Activated gamma-delta T cell treated with Interleukin-2 at 50 U/mL for 16 hours (primary cell): ENCODE measurements at regions not wholly inside any gene's neighbourhood (a gene's known extent, or its start where the extent isn't known, plus 50 kb on each side); places are given as distances from the start of the nearest gene placed in this dataset.

Experiments
- DNase-seq: peaks from one replicate; pipeline ENCODE4 v3.0.0-alpha.2; 2020

GRCh38 chr6:141667580-141668309, 465.0 kb upstream of the GJE1 start:
- DNase-seq = no peak

- DNase-seq = no peak
Observed at GRCh38 chr6:141666187-141666586, 466.5 kb upstream of the GJE1 start.

- DNase-seq = no peak
Observed at GRCh38 chr6:141664744-141665143, 468.0 kb upstream of the GJE1 start.

GRCh38 chr6:141659582-141659981, 473.1 kb upstream of the GJE1 start:
- no peak for DNase-seq

GRCh38 chr6:141658696-141659095, 474.0 kb upstream of the GJE1 start:
- no peak for DNase-seq

- no peak for DNase-seq
Observed at GRCh38 chr6:141657812-141658211, 474.9 kb upstream of the GJE1 start.

- no peak for DNase-seq
Observed at GRCh38 chr6:141653590-141653989, 479.1 kb upstream of the GJE1 start.

GRCh38 chr6:141641951-141642350, 490.8 kb upstream of the GJE1 start:
- no peak for DNase-seq

- DNase-seq = no peak
Observed at GRCh38 chr6:141641406-141641805, 491.3 kb upstream of the GJE1 start.

- no peak for DNase-seq
Observed at GRCh38 chr6:141635621-141636020, 497.1 kb upstream of the GJE1 start.

- no peak for DNase-seq
Observed at GRCh38 chr6:141634269-141634668, 498.5 kb upstream of the GJE1 start.

GRCh38 chr6:141624301-141624700, 508.4 kb upstream of the GJE1 start:
- DNase-seq = no peak

- no peak for DNase-seq
Observed at GRCh38 chr6:141618180-141618581, 514.5 kb upstream of the GJE1 start.

GRCh38 chr6:141610741-141611140, 522.0 kb upstream of the GJE1 start:
- no peak for DNase-seq

GRCh38 chr6:141607956-141608355, 524.8 kb upstream of the GJE1 start:
- no peak for DNase-seq

GRCh38 chr6:141598487-141598886, 534.2 kb upstream of the GJE1 start:
- no peak for DNase-seq

GRCh38 chr6:141594874-141595273, 537.9 kb upstream of the GJE1 start:
- no peak for DNase-seq

GRCh38 chr6:141593311-141593710, 539.4 kb upstream of the GJE1 start:
- DNase-seq = no peak

- no peak for DNase-seq
Observed at GRCh38 chr6:141587482-141588266, 545.1 kb upstream of the GJE1 start.

GRCh38 chr6:141580988-141581552, 551.7 kb upstream of the GJE1 start:
- no peak for DNase-seq

GRCh38 chr6:141580131-141580530, 552.6 kb upstream of the GJE1 start:
- no peak for DNase-seq

- DNase-seq = no peak
Observed at GRCh38 chr6:141576751-141577150, 556.0 kb upstream of the GJE1 start.

- DNase-seq = peak; percentile 58
Observed at GRCh38 chr6:141562851-141563763, 569.6 kb upstream of the GJE1 start.
